GM12878 (cell line): ENCODE measurements at regions not wholly inside any gene's neighbourhood (a gene's known extent, or its start where the extent isn't known, plus 50 kb on each side); places are given as distances from the start of the nearest gene placed in this dataset.

Experiments
- ATAC-seq: fragments of 200-7000 bp; cut with Tn5 transposase; 3 replicates; pipeline ENCODE4 v1.9.1; 2020; ENCODE audit warnings: mild to moderate bottlenecking, moderate library complexity
- BruUV-seq: library from RNA; stranded (reverse); fragments of 400-500 nt; replicated peaks from 2 replicates; lab custom pipeline; 2021; lab: Mats Ljungman, UMichigan
- CTCF ChIA-PET: fragments of 300-600 bp; sonication (Branson Sonifier 250); formaldehyde crosslinking; extraction: SDS; loops from one replicate; lab custom pipeline; 2021; ENCODE audit warnings: inconsistent platforms; lab: Yijun Ruan, JAX
- POLR2A ChIA-PET: fragments of 350-600 bp; formaldehyde crosslinking; extraction: SDS; loops from one replicate; lab custom pipeline; 2021; ENCODE audit warnings: inconsistent platforms; lab: Charles Lee
- RAD21 ChIA-PET: fragments of 300-600 bp; sonication (Branson Sonifier 250); formaldehyde crosslinking; loops from one replicate; lab custom pipeline; 2023; ENCODE audit warnings: antibody characterized with exemption; ENCODE audit not compliant: unreplicated experiment; lab: Charles Lee
- SMC1A ChIA-PET: fragments of 300-600 bp; sonication (Branson Sonifier 250); formaldehyde crosslinking; loops from one replicate; lab custom pipeline; 2023; ENCODE audit not compliant: unreplicated experiment, uncharacterized antibody; lab: Charles Lee
- DNase-seq: peaks from one replicate; pipeline ENCODE4 v3.0.0-alpha.2; 2011; ENCODE audit warnings: low read depth, low spot score
- FAIRE-seq: peaks from 3 replicates; lab custom pipeline; 2011; peaks lifted over from hg19 to GRCh38; lab: Jason Lieb, UNC
- H2AFZ ChIP-seq: 2 replicates; pipeline ENCODE4 v1.6.0; 2011; ENCODE audit warnings: low read depth, low read length, control low read depth; ENCODE audit not compliant: control insufficient read depth
- H3K27ac ChIP-seq: 2 replicates; pipeline ENCODE4 v1.5.1; 2011; ENCODE audit warnings: control low read depth; ENCODE audit not compliant: control insufficient read depth, insufficient read depth
- H3K27me3 ChIP-seq, 2 experiments: replicated peaks in 1 of 2; 2 replicates each; pipeline versions ENCODE4 v1.6.0 to v1.6.1; 2011; ENCODE audit warnings: low read length in 1 of 2; ENCODE audit not compliant: control insufficient read depth in 2 of 2, insufficient read depth in 2 of 2
- H3K36me3 ChIP-seq, 2 experiments: 2 replicates each; pipeline ENCODE4 v1.5.1; 2011; ENCODE audit warnings: low read length in 1 of 2; ENCODE audit not compliant: control insufficient read depth in 2 of 2, insufficient read depth in 2 of 2
- H3K4me1 ChIP-seq: 2 replicates; pipeline ENCODE4 v1.6.1; 2011; ENCODE audit warnings: mild to moderate bottlenecking, low read length, moderate library complexity, mixed read lengths; ENCODE audit not compliant: control insufficient read depth, insufficient read depth
- H3K4me2 ChIP-seq: 2 replicates; pipeline ENCODE4 v1.6.0; 2011; ENCODE audit warnings: control low read depth; ENCODE audit not compliant: control insufficient read depth, insufficient read depth
- H3K4me3 ChIP-seq: fragments of 200-600 bp; sonication (generic); 2 replicates; pipeline ENCODE4 v1.5.1; 2016
- H3K79me2 ChIP-seq: 2 replicates; pipeline ENCODE4 v1.6.0; 2011; ENCODE audit warnings: low read length; ENCODE audit not compliant: control insufficient read depth, insufficient read depth
- H3K9ac ChIP-seq: 2 replicates; pipeline ENCODE4 v1.8.0; 2011; ENCODE audit warnings: low read length, control low read depth, mixed read lengths; ENCODE audit not compliant: control insufficient read depth, insufficient read depth
- H3K9me3 ChIP-seq: replicated peaks from 3 replicates; pipeline ENCODE4 v1.5.1; 2011; ENCODE audit warnings: mild to moderate bottlenecking, low read length; ENCODE audit not compliant: control insufficient read depth, insufficient read depth
- H4K20me1 ChIP-seq: 2 replicates; pipeline ENCODE4 v1.6.0; 2011; ENCODE audit not compliant: control insufficient read depth, insufficient read depth
- ATF2 ChIP-seq: IDR thresholded peaks from 2 replicates; pipeline ENCODE4 v1.6.1; 2012; ENCODE audit warnings: low read length, inconsistent platforms
- BACH1 ChIP-seq: fragments of 450-650 bp; IDR thresholded peaks from 2 replicates; pipeline ENCODE4 v1.6.1; 2017; ENCODE audit warnings: mild to moderate bottlenecking, borderline replicate concordance
- BCL11A ChIP-seq: IDR thresholded peaks from 2 replicates; pipeline ENCODE4 v1.6.1; 2011; ENCODE audit warnings: low read depth, low read length
- CBX5 ChIP-seq: sonication (generic); IDR thresholded peaks from 2 replicates; pipeline ENCODE4 v1.6.1; 2016; ENCODE audit warnings: low read depth, moderate library complexity, mild to moderate bottlenecking, inconsistent platforms
- CUX1 ChIP-seq: IDR thresholded peaks from 2 replicates; pipeline ENCODE4 v1.6.1; 2012; ENCODE audit warnings: improper control_type of control experiment, low read depth, low read length; ENCODE audit not compliant: insufficient replicate concordance
- HCFC1 ChIP-seq: fragments of 150-350 bp; IDR thresholded peaks from 2 replicates; pipeline ENCODE4 v1.6.1; 2014; ENCODE audit warnings: low read length
- KLF5 ChIP-seq: fragments of 450-650 bp; IDR thresholded peaks from 2 replicates; pipeline ENCODE4 v1.6.1; 2014; ENCODE audit warnings: mild to moderate bottlenecking; ENCODE audit not compliant: partially characterized antibody
- MTA3 ChIP-seq: IDR thresholded peaks from 2 replicates; pipeline ENCODE4 v1.6.1; 2012; ENCODE audit warnings: low read length, inconsistent platforms, borderline replicate concordance
- NKRF ChIP-seq: fragments of 450-650 bp; conservative IDR thresholded peaks from 2 replicates; pipeline ENCODE4 v1.6.1; 2017; ENCODE audit warnings: mild to moderate bottlenecking, moderate library complexity
- NRF1 ChIP-seq: conservative IDR thresholded peaks from 2 replicates; pipeline ENCODE4 v1.6.1; 2011; ENCODE audit warnings: mild to moderate bottlenecking, low read depth, low read length, improper control_type of control experiment
- PAX8 ChIP-seq: fragments of 450-650 bp; IDR thresholded peaks from 2 replicates; pipeline ENCODE4 v1.6.1; 2017; ENCODE audit warnings: mild to moderate bottlenecking, moderate library complexity
- POU2F2 ChIP-seq: IDR thresholded peaks from 3 replicates; pipeline ENCODE4 v1.6.1; 2011; ENCODE audit warnings: low read depth, mild to moderate bottlenecking, low read length, borderline replicate concordance
- SMARCA5 ChIP-seq: fragments of 450-650 bp; IDR thresholded peaks from 2 replicates; pipeline ENCODE4 v1.6.1; 2017; ENCODE audit warnings: mild to moderate bottlenecking
- STAT3 ChIP-seq: IDR thresholded peaks from 2 replicates; pipeline ENCODE4 v1.6.1; 2011; ENCODE audit warnings: low read depth, low read length, improper control_type of control experiment
- ZNF384 ChIP-seq: IDR thresholded peaks from 2 replicates; pipeline ENCODE4 v1.6.1; 2012; ENCODE audit warnings: low read depth, mild to moderate bottlenecking, low read length, improper control_type of control experiment, borderline replicate concordance
- WGBS: methylation state at CpG from one replicate; pipeline ENCODE4 v1.1.6; 2016; ENCODE audit warnings: low lambda C conversion rate; ENCODE audit not compliant: insufficient replicate concordance, insufficient coverage; ENCODE audit errors: missing lambda C conversion rate; 5-methylcytosine and 5-hydroxymethylcytosine counted together
- in situ Hi-C: fragments of 300-500 bp; cut with MboI; formaldehyde crosslinking; loops from 9 replicates; pipeline ENCODE4 v1.14.3; 2018; ENCODE audit warnings: mixed read lengths
- intact Hi-C: fragments of 100-400 bp; cut with micrococcal nuclease; formaldehyde crosslinking; loops from one replicate; pipeline ENCODE4 v1.14.2; 2022; ENCODE audit not compliant: unreplicated experiment
- TF ChIP-seq, protein P1 (sequence below): fragments of 450-650 bp; IDR thresholded peaks from 2 replicates; pipeline ENCODE4 v1.6.1; 2016; ENCODE audit warnings: mild to moderate bottlenecking

DNA sequence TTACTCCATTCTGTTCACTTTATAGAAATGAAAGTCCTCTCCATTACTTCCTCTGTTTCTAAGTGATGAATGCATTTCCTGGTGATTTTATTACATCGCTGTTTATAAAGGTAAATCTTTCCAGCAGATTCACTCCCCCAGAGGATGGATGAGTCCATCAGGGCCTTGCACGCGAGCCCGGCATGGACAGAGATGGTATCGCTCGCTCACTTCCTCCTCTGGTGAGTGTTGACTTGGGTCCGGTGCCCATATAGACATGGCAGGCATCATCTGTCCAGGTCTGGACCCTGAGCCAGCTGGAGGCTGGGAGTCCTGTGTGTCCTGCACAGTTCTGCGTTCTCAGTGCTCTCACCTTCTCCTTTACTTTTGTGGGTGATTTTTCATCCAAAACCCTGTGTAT lies 733.6 kb upstream of the SALL3 start:
- no peaks in the 10 kb centered on the region for H3K27me3 ChIP-seq
- no peak for ATAC-seq
- 58% methylated on average over 8 of the region's 8 CpGs for WGBS
- no peak overlapping the region for H2AFZ ChIP-seq
- H3K4me1 ChIP-seq: no peaks in the 10 kb centered on the region
- no TSS peak for BruUV-seq
- no peaks in the 10 kb centered on the region; the same call in 2 of the 3 replicates for H3K9me3 ChIP-seq
- intact Hi-C loops (no loop called here), in situ Hi-C loops (no loop called here)
- H3K36me3 ChIP-seq: no peaks in the 10 kb centered on the region
- H4K20me1 ChIP-seq: no peaks in the 10 kb centered on the region
- H3K4me2 ChIP-seq: no peak overlapping the region
- SMC1A ChIA-PET: no interaction called here
- H3K4me3 ChIP-seq: no peak overlapping the region
- no peak for DNase-seq
- CTCF ChIA-PET: no interaction called here
- no peak overlapping the region for H3K27ac ChIP-seq
- no peak overlapping the region for H3K9ac ChIP-seq
- no peaks in the 10 kb centered on the region for H3K79me2 ChIP-seq
- FAIRE-seq: no peak
- POLR2A ChIA-PET: no interaction called here
- RAD21 ChIA-PET: no interaction called here
- no peak for TF ChIP-seq MTA3
- TF ChIP-seq STAT3: no peak
- TF ChIP-seq NRF1: no peak
- no peak for TF ChIP-seq BACH1
- TF ChIP-seq, protein P1, sequence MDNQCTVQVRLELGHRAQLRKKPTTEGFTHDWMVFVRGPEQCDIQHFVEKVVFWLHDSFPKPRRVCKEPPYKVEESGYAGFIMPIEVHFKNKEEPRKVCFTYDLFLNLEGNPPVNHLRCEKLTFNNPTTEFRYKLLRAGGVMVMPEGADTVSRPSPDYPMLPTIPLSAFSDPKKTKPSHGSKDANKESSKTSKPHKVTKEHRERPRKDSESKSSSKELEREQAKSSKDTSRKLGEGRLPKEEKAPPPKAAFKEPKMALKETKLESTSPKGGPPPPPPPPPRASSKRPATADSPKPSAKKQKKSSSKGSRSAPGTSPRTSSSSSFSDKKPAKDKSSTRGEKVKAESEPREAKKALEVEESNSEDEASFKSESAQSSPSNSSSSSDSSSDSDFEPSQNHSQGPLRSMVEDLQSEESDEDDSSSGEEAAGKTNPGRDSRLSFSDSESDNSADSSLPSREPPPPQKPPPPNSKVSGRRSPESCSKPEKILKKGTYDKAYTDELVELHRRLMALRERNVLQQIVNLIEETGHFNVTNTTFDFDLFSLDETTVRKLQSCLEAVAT: no peak
- no peak for TF ChIP-seq CBX5
- no peak for TF ChIP-seq PAX8
- no peak for TF ChIP-seq ATF2
- no peak for TF ChIP-seq ZNF384
- no peak for TF ChIP-seq CUX1
- no peak for TF ChIP-seq NKRF
- no peak for TF ChIP-seq BCL11A
- no peak for TF ChIP-seq HCFC1
- TF ChIP-seq SMARCA5: no peak
- TF ChIP-seq KLF5: no peak
- TF ChIP-seq POU2F2: no peak
